ENCODE measurements at regions not wholly inside any gene's neighbourhood (a gene's known extent, or its start where the extent isn't known, plus 50 kb on each side); places are given as distances from the start of the nearest gene placed in this dataset.

- TF ChIP-seq CTCF (IDR thresholded peaks at IDR 0.05) (no peak), POLR2A (IDR thresholded peaks at IDR 0.05) (no peak)
Observed at GRCh38 chr17:5678171-5678570, 93.9 kb upstream of the NLRP1 start.
